ENCODE measurements at regions not wholly inside any gene's neighbourhood (a gene's known extent, or its start where the extent isn't known, plus 50 kb on each side); places are given as distances from the start of the nearest gene placed in this dataset.
A peak's percentile ranks its signal among the peaks of the same experiment; 100 is the strongest.

- no peak for DNase-seq
Measured at GRCh38 chr1:184919892-184920291, 54.4 kb downstream of the NIBAN1 start.

DNA sequence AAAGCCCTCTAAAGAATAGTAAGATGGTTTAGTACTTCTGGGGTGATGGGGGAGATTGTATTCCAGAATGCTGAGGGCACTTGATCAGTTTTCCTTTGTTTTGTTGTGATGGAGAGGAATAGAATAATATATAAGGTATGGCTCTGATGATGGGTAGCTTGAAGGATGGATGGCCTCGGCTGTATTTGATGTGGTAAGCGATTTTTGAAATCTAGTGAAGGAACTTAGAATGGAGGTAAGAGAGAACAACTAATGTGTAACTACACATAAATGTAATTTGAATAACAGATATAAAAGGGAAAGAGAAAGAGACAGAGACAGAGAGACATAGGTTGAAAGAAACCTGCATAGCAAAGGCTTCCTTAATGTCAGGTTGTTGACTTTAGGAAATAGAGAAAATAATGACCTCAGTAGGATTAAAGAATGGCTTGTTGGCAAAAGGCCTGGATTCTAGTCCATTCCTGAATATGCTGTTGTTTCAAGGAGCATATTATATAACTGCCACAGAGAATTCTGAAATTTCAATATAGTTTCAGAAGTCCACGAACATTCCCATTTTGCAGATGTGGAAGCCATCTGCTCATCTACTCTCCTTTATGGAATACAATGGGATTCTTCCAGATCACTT is 58.7 kb downstream of the NIBAN1 start:
- no peak for DNase-seq

DNA sequence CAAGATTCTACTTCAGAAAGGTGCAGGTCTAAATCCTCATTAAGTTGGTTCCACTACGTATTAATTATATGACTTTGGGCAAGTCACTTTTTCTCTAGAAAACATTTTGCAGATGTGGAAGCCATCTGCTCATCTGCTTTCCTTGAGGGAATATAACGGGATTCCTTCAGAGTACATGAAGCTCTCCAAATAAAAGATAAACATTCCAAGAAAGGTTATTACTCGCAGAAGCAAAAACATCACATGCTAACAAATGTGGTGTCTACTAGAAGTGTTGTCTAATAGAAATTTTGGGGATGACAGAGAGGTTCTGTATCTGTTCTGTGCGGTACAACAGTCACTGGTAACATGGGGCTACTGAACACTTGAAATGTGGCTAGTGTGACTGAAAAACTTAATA is 60.2 kb downstream of the NIBAN1 start:
- no peak for DNase-seq

DNA sequence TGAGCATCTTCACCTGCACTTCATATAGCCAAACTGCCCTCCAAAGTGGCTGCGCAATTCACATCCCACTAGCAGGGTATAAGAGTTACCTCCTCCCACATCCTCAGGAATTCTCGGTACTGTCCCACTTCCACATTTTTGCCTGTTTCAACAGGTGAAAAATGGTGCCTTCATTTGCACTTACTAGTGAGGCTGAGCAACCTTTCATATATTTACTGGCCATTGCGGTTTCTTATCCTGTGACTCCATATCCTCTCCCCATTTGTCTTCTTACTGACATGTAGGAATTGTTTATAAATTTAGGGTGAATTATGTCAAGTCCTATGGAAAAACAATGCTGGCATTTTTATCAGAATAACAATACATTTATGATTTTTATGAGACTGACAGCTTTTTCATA is 61.9 kb downstream of the NIBAN1 start:
- no peak for DNase-seq

GRCh38 chr1:184911830-184912229 is 62.5 kb downstream of the NIBAN1 start:
- no peak for DNase-seq

DNA sequence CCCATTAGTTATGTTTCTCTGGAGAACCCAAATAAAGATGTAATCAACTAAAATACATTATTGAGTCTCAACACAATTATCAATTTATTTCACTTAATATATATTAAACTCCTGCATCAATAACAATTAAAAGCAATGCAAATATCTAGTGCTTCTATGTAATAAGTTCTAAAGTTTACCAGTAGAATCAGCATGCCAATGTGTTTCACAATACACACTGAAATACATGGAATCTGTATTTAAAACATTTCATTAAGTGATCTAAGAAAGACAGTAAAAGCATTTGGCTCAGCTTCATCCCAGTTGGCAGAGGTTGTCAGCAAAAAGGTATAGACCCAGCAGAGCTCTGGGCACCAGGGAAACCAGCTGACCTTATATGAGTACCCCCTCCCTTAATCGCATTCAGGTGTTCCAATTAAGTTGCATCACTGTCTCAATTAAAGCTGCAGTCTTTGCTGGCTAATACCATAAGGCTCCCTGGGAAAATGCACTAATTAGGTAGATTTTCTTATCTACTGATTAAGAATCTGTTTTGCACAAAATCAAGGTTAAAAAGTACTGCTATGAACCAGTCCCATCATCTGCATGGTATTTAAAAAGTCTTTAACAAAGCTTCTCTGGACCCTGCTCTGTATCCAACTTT is 63.1 kb downstream of the NIBAN1 start:
- no peak for DNase-seq

DNA sequence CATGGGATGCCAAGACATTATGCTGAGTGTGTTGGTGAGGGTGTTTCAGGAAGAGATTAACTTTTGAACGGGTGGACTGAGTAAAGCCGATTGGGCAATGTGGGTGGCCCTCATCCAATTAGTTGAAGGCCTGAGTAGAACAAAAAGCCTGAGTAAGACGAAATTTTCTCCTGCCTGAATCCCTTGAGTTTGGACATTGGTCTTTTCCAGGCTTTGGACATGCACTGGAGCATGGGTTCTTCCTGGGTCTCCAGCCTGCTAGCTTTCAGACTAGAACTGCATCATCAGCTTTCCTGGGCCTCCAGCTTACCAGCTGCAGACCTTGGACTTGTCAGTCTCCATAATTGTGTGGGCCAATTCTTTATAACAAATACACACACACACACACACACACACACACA is 63.6 kb downstream of the NIBAN1 start:
- DNase-seq, result no peak

- no peak for DNase-seq
Measured at GRCh38 chr1:184910005-184910404, 64.3 kb downstream of the NIBAN1 start.

DNA sequence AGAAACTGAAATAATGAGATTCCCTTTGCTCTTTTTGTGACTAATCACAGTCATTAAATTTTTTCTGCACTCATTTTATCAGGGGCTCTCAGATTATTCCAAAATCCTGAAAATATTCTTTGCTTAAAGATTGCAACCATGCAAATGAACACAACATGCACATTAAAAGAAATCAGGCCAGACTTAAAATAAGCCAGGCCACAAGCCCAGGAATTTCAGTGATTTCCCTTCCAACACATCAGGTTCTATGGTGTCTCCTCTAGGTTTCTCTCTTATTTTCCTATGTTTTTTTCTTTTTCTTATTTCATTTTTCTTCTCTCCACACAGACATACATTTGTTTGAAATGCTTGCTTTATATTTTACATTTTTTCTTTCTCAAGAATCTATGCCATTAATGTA is 65.3 kb downstream of the NIBAN1 start:
- no peak for DNase-seq

- DNase-seq, result no peak
Measured at GRCh38 chr1:184908506-184908905, 65.8 kb downstream of the NIBAN1 start.

DNA sequence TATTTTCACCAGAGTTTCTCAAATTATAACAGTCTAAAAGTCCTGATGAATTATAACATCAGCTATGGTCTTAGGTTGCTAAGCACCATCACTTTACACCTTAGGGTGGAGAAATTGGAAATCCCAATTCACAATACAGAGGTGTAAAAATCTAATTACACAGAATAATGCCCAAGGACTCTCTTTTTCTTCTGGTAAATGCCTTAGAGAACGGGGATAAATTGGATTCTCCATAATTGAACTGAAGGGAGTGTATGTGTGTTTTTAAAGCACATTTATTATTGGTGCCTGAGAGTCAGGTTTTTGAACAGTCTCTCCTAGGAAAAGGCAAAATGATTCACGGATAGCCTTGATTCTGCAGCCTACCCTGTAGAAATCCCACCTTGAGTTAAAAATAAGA is 66.8 kb downstream of the NIBAN1 start:
- no peak for DNase-seq

- no peak for DNase-seq
Measured at GRCh38 chr1:184906761-184907160, 67.5 kb downstream of the NIBAN1 start.

GRCh38 chr1:184905601-184906322 is 68.5 kb downstream of the NIBAN1 start:
- DNase-seq, result no peak

- DNase-seq, result no peak
Measured at GRCh38 chr1:184903111-184903692, 71.1 kb downstream of the NIBAN1 start.

DNA sequence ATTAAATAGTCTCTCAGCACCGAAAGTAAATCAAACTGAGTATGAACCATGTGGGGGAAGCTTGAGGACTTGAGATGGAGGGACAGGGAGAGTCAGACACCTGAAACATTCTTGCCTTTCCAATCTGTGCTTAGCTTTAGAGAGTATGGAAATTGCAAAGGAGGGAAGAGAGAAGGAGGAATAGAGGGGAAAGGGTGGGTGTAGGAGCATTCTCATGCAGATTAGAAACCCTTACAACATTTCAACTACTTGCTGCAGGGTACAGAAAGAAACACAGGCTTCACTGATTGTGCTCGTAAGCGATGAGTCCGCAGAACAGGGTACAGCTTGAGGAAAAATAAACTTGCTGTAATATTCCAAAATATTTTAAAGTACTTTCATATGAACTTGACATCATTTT is 73.8 kb downstream of the NIBAN1 start:
- no peak for DNase-seq

DNA sequence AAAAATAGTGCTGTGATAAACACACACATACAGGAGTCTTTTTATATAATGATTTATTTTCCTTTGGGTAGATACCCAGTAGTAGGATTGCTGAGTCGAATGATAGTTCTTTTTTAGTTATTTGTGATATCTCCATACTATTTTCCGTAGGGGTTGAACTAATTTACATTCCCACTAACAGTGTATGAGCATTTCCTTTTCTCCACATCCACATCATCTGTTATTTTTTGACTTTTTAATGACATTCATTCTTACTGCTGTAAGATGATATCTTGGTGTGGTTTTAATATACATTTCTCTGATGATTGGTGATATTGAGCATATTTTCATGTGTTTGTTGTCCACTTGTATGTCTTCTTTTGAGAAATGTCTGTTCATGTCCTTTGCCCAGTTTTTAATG is 78.3 kb downstream of the NIBAN1 start:
- DNase-seq, result no peak

DNA sequence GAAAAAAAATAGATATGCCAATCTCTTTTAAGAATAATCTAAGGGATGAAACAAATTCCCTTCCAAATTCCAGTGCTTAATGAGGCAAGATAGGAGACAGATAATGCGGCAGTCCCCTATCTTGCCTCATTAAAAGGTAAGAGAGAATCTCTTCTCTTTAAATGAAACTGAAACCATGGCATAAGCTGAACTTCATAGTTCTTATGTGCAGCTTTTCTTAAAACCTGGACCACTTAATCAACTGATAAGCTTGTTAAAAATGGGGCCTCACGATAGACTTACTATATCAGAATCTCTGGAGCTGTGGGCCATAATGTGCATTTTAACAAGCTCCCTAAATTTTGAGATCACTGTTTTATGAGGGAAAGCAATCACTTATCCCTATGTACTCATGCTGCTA is 79.2 kb downstream of the NIBAN1 start:
- DNase-seq, result no peak

DNA sequence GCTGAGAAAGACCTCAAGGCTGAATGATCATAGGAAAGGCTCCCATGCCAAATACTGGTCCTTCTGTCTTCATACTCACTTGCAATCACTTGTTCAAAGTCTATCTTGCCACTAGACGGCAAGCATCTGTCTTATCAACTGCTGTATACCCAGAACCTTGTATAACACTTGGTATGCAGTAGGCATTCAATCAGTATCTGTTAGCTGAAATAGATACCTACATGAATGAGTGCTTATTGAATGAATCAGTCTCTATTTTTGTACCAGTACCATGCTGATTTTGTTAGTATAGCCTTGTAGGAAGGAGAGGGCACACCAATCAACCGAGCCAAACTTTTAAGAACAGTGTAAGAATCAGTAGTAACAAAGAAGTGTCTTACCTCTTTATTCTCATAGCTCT is 80.6 kb downstream of the NIBAN1 start:
- DNase-seq, result no peak

DNA sequence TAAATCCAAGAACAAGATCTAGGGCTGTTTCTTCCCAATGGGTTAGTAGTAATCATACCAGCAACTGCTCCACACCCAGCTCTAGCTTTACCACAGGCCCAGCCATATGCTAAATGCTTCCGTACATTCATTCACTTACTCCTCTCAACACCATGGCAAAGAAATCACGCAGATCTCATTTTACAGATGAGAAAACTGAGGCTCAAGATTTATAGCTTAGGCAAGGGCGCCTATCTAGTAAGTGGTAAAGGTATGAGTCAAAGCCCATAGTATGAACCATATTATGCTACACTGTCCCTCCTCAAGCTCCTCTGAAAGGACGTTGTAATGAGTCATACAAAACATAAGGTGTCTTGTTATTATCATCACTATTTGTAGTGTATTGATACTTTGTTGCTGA is 82.2 kb downstream of the NIBAN1 start:
- no peak for DNase-seq

- DNase-seq, result no peak
Measured at GRCh38 chr1:184891440-184891839, 82.9 kb downstream of the NIBAN1 start.

- DNase-seq, result peak in 2 of 4 experiments; percentile 4 to 13
Measured at GRCh38 chr1:184890539-184890973, 83.8 kb downstream of the NIBAN1 start.

DNA sequence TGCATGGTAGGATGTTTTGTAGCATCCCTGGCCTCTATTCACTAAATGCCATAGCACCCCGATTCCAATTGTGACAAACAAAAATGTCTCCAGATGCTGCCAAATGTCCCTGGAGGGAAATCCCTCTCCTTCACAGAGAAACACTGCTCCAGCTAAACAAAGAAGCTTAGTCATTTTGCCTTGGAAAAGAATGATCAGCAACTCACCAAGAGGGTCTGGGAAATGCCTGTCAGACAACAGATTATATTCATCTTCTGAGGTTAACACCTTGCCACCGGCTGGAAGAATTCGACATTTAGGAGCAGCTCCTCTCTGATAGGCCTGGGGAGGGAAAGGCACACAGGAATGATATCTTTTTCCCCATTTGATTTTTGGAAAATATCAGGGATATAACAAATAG is 84.4 kb downstream of the NIBAN1 start:
- no peak for DNase-seq

DNA sequence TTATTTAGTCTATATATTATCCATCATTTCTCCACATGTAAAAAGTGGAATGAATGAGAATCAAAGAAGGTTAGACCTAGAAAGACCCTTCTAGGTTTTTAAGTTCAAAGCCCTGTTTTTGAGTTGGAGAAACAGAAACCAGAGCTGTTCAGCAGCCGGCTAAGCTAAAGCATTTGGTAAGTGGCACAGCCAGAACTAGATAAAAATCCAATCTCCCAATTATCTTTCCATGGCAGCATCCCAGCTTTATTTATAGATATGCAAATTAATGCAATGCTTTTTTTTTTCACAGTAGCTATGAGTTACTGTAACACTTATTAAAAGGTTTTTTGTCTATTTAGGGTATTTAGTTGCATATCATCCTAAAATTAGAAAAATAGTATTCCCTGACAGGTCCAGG is 85.1 kb downstream of the NIBAN1 start:
- DNase-seq, result no peak

GRCh38 chr1:184888505-184888904 is 85.8 kb downstream of the NIBAN1 start:
- DNase-seq, result no peak
